PC-3 (cell line): ENCODE measurements at regions not wholly inside any gene's neighbourhood (a gene's known extent, or its start where the extent isn't known, plus 50 kb on each side); places are given as distances from the start of the nearest gene placed in this dataset.

Experiments
- ATAC-seq: fragments of 200-7000 bp; cut with Tn5 transposase; 2 replicates; pipeline ENCODE4 v1.9.1; 2020; ENCODE audit warnings: mild to moderate bottlenecking, moderate library complexity
- BruUV-seq: library from RNA; stranded (reverse); fragments of 400-500 nt; replicated peaks from 2 replicates; lab custom pipeline; 2021; lab: Mats Ljungman, UMichigan
- CTCF ChIA-PET: fragments of 300-600 bp; sonication (Branson Sonifier 250); formaldehyde crosslinking; loops from one replicate; lab custom pipeline; 2022; ENCODE audit warnings: antibody characterized with exemption; lab: Charles Lee
- POLR2A ChIA-PET: fragments of 300-600 bp; sonication (Branson Sonifier 250); formaldehyde crosslinking; loops from one replicate; lab custom pipeline; 2022; ENCODE audit warnings: antibody characterized with exemption; ENCODE audit not compliant: unreplicated experiment; lab: Charles Lee
- DNase-seq: peaks from one replicate; pipeline ENCODE4 v3.0.0-alpha.2; 2015
- H2AFZ ChIP-seq: fragments of 300-600 bp; sonication (generic); 2 replicates; pipeline ENCODE4 v1.6.0; 2016; ENCODE audit warnings: antibody characterized with exemption, low read length
- H3F3A ChIP-seq: fragments of 300-600 bp; sonication (generic); one replicate; pipeline ENCODE4 v1.6.0; 2017; ENCODE audit warnings: antibody characterized with exemption, low read length, control low read depth, mild to moderate bottlenecking; ENCODE audit not compliant: unreplicated experiment
- H3K27ac ChIP-seq: fragments of 300-600 bp; sonication (generic); 2 replicates; pipeline ENCODE4 v1.5.1; 2016; ENCODE audit warnings: mild to moderate bottlenecking, low read length
- H3K27me3 ChIP-seq: fragments of 300-600 bp; sonication (generic); 2 replicates; pipeline ENCODE4 v1.6.1; 2016; ENCODE audit warnings: low read length, mixed read lengths
- H3K36me3 ChIP-seq: fragments of 300-600 bp; sonication (generic); 2 replicates; pipeline ENCODE4 v1.6.1; 2016; ENCODE audit warnings: low read depth, mixed run types, low read length, mixed read lengths
- H3K4me1 ChIP-seq: fragments of 300-600 bp; sonication (generic); 2 replicates; pipeline ENCODE4 v1.5.1; 2016; ENCODE audit warnings: low read length; ENCODE audit not compliant: insufficient read depth
- H3K4me2 ChIP-seq: fragments of 300-600 bp; sonication (generic); 2 replicates; pipeline ENCODE4 v1.6.0; 2016; ENCODE audit warnings: low read length
- H3K4me3 ChIP-seq: fragments of 300-600 bp; sonication (generic); 2 replicates; pipeline ENCODE4 v1.5.1; 2016; ENCODE audit warnings: mild to moderate bottlenecking, low read length, mixed read lengths
- H3K79me2 ChIP-seq: fragments of 300-600 bp; sonication (generic); 2 replicates; pipeline ENCODE4 v1.6.1; 2017; ENCODE audit warnings: low read length, mixed read lengths
- H3K9ac ChIP-seq: fragments of 300-600 bp; sonication (generic); 2 replicates; pipeline ENCODE4 v1.6.0; 2016; ENCODE audit warnings: mild to moderate bottlenecking, low read length
- H3K9me2 ChIP-seq: fragments of 300-600 bp; sonication (generic); replicated peaks from 2 replicates; pipeline ENCODE4 v1.6.1; 2016; ENCODE audit warnings: mixed run types, low read length, mixed read lengths
- H3K9me3 ChIP-seq: fragments of 300-600 bp; sonication (generic); 2 replicates; pipeline ENCODE4 v1.6.1; 2016; ENCODE audit warnings: low read length, mixed read lengths
- H4K20me1 ChIP-seq: fragments of 300-600 bp; sonication (generic); 2 replicates; pipeline ENCODE4 v1.6.1; 2016; ENCODE audit warnings: low read length, mixed read lengths
- EZH2 ChIP-seq: fragments of 300-600 bp; sonication (generic); IDR thresholded peaks from one replicate; pipeline ENCODE4 v1.6.1; 2017; ENCODE audit warnings: antibody characterized with exemption, mild to moderate bottlenecking, low read length; ENCODE audit not compliant: unreplicated experiment
- EZH2phosphoT487 ChIP-seq: fragments of 300-600 bp; sonication (generic); IDR thresholded peaks from 2 replicates; pipeline ENCODE4 v1.6.1; 2018; ENCODE audit warnings: mild to moderate bottlenecking, antibody characterized with exemption, low read length, borderline replicate concordance
- intact Hi-C: fragments of 100-400 bp; cut with micrococcal nuclease; formaldehyde crosslinking; loops from 2 replicates; pipeline ENCODE4 v1.9.0; 2023
- TF ChIP-seq, protein P1 (sequence below): fragments of 300-600 bp; sonication (generic); conservative IDR thresholded peaks from 2 replicates; pipeline ENCODE4 v1.5.1; 2017; ENCODE audit warnings: antibody characterized with exemption, low read depth, mild to moderate bottlenecking, low read length

DNA sequence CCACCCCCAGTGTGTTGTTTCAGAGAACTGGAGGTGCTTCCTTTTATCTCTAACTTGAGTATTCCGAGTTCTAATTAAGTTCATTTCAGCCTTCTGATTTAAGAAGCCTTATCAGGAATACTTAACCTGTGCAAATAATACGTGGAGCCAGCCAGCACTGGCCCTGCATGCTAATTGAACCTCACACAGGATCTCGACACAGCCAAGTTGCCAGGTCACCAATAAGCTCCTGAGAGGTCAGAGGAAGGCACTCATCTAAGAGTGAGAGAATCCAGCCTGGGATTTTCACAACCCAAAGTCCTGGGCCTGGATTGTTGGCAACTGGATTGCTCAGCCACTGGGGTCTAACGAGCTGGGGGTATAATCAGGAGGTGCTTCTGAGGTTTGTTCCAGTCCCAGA lies 157.7 kb upstream of the LRFN2 start:
- Histone ChIP-seq H3K9ac (no peak overlapping the region), H3K4me1 (no peaks in the 10 kb centered on the region), H3K4me2 (no peak overlapping the region), H3K27me3 (peaks cover 27% of the 10 kb centered on the region), H3K9me2 (no peaks in the 10 kb centered on the region), H2AFZ (no peak overlapping the region), H3F3A (no peaks in the 10 kb centered on the region), H3K9me3 (no peaks in the 10 kb centered on the region), H4K20me1 (no peaks in the 10 kb centered on the region), H3K4me3 (no peak overlapping the region), H3K79me2 (no peaks in the 10 kb centered on the region), H3K27ac (no peak overlapping the region), H3K36me3 (no peaks in the 10 kb centered on the region)
- no peak for DNase-seq
- BruUV-seq, result no TSS peak
- intact Hi-C loops, result no loop called here
- CTCF ChIA-PET, result no interaction called here
- POLR2A ChIA-PET, result no interaction called here
- TF ChIP-seq EZH2phosphoT487, result no peak
- no peak for TF ChIP-seq EZH2
- TF ChIP-seq, protein P1, sequence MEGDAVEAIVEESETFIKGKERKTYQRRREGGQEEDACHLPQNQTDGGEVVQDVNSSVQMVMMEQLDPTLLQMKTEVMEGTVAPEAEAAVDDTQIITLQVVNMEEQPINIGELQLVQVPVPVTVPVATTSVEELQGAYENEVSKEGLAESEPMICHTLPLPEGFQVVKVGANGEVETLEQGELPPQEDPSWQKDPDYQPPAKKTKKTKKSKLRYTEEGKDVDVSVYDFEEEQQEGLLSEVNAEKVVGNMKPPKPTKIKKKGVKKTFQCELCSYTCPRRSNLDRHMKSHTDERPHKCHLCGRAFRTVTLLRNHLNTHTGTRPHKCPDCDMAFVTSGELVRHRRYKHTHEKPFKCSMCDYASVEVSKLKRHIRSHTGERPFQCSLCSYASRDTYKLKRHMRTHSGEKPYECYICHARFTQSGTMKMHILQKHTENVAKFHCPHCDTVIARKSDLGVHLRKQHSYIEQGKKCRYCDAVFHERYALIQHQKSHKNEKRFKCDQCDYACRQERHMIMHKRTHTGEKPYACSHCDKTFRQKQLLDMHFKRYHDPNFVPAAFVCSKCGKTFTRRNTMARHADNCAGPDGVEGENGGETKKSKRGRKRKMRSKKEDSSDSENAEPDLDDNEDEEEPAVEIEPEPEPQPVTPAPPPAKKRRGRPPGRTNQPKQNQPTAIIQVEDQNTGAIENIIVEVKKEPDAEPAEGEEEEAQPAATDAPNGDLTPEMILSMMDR, result no peak
- ATAC-seq, result no peak

DNA sequence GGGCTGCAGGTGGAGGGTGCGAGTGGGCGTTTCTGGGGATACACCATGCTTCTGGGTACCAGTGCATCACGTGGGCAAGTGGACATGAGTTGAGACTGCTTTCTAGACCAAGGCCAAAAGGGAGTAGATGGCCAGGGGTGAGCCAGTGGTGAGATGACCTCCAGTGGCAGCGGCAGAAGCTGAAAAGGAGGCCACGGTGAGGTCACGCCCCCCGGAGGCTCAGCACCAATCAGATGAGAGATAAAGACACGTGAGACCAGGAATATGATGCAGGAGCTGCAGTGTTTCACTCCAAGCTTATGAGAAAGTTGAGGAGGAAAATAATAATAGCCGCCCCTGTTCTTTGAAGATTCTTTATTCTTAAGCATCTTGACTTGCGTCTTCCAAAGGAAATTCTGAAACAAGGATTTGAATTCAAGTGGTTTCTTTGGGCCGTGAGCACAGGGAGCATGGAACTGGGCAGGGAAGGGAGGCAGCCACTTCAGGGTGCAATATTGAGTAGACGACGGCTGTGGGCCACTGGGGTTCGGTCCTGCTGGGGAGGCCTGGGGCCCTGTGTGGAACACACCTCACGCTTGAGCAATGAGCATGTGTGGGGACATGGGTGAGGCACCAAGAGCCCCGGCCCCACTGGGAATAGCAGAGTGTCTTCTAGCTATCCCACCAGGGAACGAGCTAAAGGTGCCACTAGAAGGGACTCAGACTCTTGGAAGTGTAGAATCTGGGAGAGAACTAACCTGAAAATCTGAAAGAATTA lies 156.7 kb upstream of the LRFN2 start:
- no peak overlapping the region for H3K4me3 ChIP-seq
- TF ChIP-seq, protein P1, result no peak
- TF ChIP-seq EZH2phosphoT487 (no peak), EZH2 (no peak)
- DNase-seq, result no peak
- no peaks in the 10 kb centered on the region for H4K20me1 ChIP-seq
- intact Hi-C loops, result no loop called here
- no peak overlapping the region for H2AFZ ChIP-seq
- no peaks in the 10 kb centered on the region for H3K4me1 ChIP-seq
- no peaks in the 10 kb centered on the region for H3K36me3 ChIP-seq
- POLR2A ChIA-PET, result no interaction called here
- no peak overlapping the region for H3K4me2 ChIP-seq
- H3K9me3 ChIP-seq, result no peaks in the 10 kb centered on the region
- no TSS peak for BruUV-seq
- no peak overlapping the region for H3K9ac ChIP-seq
- peaks cover 29% of the 10 kb centered on the region for H3K27me3 ChIP-seq
- CTCF ChIA-PET, result no interaction called here
- no peak for ATAC-seq
- no peak overlapping the region for H3K27ac ChIP-seq
- H3F3A ChIP-seq, result no peaks in the 10 kb centered on the region
- H3K79me2 ChIP-seq, result no peaks in the 10 kb centered on the region
- no peaks in the 10 kb centered on the region for H3K9me2 ChIP-seq

DNA sequence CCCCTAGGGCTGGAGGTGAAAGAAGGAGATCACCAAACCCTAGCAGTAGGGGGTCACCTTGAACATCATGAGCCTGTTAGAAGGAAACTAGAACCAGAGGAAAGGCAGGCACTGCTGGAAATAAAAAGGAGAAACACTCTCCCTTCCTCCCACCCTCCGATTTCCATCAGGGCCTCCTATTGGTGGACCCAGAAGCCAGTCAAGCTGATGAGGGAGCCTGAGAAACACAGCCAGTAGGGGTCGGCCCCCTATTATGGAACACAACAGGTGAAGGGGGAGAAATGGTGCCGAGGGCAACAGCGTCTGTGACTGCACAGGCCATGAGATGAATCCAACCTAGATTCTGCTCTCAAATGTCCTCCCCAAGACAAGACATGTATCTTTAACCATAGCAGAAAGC lies 156.1 kb upstream of the LRFN2 start:
- Histone ChIP-seq H3K4me2 (no peak overlapping the region), H3K9me3 (no peaks in the 10 kb centered on the region), H3K4me1 (no peaks in the 10 kb centered on the region), H3K9me2 (no peaks in the 10 kb centered on the region), H3K27ac (no peak overlapping the region), H3K4me3 (no peak overlapping the region), H3K36me3 (no peaks in the 10 kb centered on the region), H4K20me1 (no peaks in the 10 kb centered on the region), H3K9ac (no peak overlapping the region), H3K27me3 (peaks cover 35% of the 10 kb centered on the region), H3K79me2 (no peaks in the 10 kb centered on the region), H2AFZ (no peak overlapping the region), H3F3A (no peaks in the 10 kb centered on the region)
- BruUV-seq, result no TSS peak
- DNase-seq (no peak), ATAC-seq (no peak)
- TF ChIP-seq, protein P1, result no peak
- TF ChIP-seq EZH2phosphoT487 (no peak), EZH2 (no peak)
- intact Hi-C loops, result no loop called here
- ChIA-PET CTCF (no interaction called here), POLR2A (no interaction called here)
